Progenitor cell of endocrine pancreas (in vitro differentiated cells): ENCODE measurements at regions not wholly inside any gene's neighbourhood (a gene's known extent, or its start where the extent isn't known, plus 50 kb on each side); places are given as distances from the start of the nearest gene placed in this dataset.

Experiments
- DNase-seq: peaks from one replicate; pipeline ENCODE4 v3.0.0; 2021; ENCODE audit warnings: low spot score; ENCODE audit not compliant: unreplicated experiment
- H3K27ac Mint-ChIP-seq: 2 replicates; pipeline ENCODE4 v1.8.0; 2021; ENCODE audit warnings: mild to moderate bottlenecking, moderate library complexity, mixed read lengths
- H3K27me3 Mint-ChIP-seq: 2 replicates; pipeline ENCODE4 v1.8.0; 2021; ENCODE audit warnings: mixed read lengths
- H3K36me3 Mint-ChIP-seq: 2 replicates; pipeline ENCODE4 v1.8.0; 2022; ENCODE audit warnings: mixed read lengths; ENCODE audit not compliant: insufficient read depth
- H3K4me1 Mint-ChIP-seq: 2 replicates; pipeline ENCODE4 v1.8.0; 2021; ENCODE audit warnings: low read depth, mixed read lengths
- H3K4me3 Mint-ChIP-seq: 2 replicates; pipeline ENCODE4 v1.8.0; 2021; ENCODE audit warnings: low read depth, mild to moderate bottlenecking, moderate library complexity, mixed read lengths
- H3K9me3 Mint-ChIP-seq: 2 replicates; pipeline ENCODE4 v1.8.0; 2021; ENCODE audit warnings: low read depth, mixed read lengths
- TF ChIP-seq, protein P1 (sequence below): fragments of 200-600 bp; sonication (generic); IDR thresholded peaks from one replicate; pipeline ENCODE4 v1.5.0; 2021; ENCODE audit warnings: antibody characterized with exemption, mild to moderate bottlenecking; ENCODE audit not compliant: unreplicated experiment

DNA sequence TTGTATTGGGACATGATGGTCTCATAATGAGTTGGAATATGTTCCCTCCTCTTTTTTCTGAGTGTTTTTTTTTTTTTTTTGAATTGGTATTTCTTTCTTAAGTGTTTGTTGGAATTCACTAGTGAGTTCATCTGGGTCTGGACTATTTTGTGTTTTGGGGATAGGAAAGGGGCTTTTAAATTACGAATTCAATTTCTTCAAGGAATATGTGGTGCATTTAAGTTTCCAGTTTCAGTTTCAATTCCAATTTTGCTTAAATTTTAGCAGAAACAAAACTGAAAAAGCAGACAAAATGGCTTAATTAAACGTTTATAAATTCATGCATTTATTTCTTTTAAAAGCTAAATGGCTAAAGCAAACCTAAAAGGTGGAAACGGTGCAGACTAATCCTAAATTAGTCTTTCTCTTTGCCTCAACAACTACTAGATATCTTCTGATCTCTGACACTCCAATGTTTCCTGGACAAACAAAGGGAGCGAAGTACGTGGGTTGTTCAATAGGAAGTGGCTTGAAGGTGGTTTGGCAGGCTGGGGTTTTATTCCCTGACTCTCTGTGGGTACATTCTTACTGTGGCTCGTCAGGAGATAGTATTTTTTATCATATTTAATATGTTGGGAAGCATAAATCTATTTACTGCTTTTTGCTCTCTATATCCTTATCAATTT, 50.0 kb upstream of the CORO2B start:
- no peak for DNase-seq
- Mint-ChIP-seq H3K9me3 (peaks cover 19% of the 10 kb centered on the region), H3K27ac (no peak overlapping the region), H3K27me3 (peaks cover 4% of the 10 kb centered on the region), H3K4me3 (no peak overlapping the region), H3K4me1 (peaks cover 8% of the 10 kb centered on the region), H3K36me3 (peaks cover 3% of the 10 kb centered on the region)
- TF ChIP-seq, protein P1, sequence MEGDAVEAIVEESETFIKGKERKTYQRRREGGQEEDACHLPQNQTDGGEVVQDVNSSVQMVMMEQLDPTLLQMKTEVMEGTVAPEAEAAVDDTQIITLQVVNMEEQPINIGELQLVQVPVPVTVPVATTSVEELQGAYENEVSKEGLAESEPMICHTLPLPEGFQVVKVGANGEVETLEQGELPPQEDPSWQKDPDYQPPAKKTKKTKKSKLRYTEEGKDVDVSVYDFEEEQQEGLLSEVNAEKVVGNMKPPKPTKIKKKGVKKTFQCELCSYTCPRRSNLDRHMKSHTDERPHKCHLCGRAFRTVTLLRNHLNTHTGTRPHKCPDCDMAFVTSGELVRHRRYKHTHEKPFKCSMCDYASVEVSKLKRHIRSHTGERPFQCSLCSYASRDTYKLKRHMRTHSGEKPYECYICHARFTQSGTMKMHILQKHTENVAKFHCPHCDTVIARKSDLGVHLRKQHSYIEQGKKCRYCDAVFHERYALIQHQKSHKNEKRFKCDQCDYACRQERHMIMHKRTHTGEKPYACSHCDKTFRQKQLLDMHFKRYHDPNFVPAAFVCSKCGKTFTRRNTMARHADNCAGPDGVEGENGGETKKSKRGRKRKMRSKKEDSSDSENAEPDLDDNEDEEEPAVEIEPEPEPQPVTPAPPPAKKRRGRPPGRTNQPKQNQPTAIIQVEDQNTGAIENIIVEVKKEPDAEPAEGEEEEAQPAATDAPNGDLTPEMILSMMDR, result no peak
